Neutrophil (primary cell): ENCODE measurements at regions not wholly inside any gene's neighbourhood (a gene's known extent, or its start where the extent isn't known, plus 50 kb on each side); places are given as distances from the start of the nearest gene placed in this dataset.

Experiments
- H3K27ac ChIP-seq: fragments of 200-600 bp; sonication (generic); 2 replicates; pipeline ENCODE4 v1.5.1; 2016; ENCODE audit warnings: mild to moderate bottlenecking, moderate library complexity
- H3K27me3 ChIP-seq: fragments of 200-600 bp; sonication (generic); 2 replicates; pipeline ENCODE4 v1.6.0; 2016; ENCODE audit warnings: mild to moderate bottlenecking
- H3K36me3 ChIP-seq: fragments of 200-600 bp; sonication (generic); 2 replicates; pipeline ENCODE4 v1.5.1; 2017
- H3K4me1 ChIP-seq, 2 experiments: fragments of 200-600 bp in 1 of 2; sonication (generic) in 1 of 2; 1 replicate in 1 of 2; 2 replicates in 1 of 2; pipeline versions ENCODE4 v1.5.1 to v1.6.1; 2013 to 2016; ENCODE audit warnings: low read depth in 1 of 2, low read length in 1 of 2, mild to moderate bottlenecking in 1 of 2, moderate library complexity in 1 of 2; ENCODE audit not compliant: control insufficient read depth in 1 of 2, insufficient read depth in 1 of 2
- H3K4me3 ChIP-seq, 2 experiments: fragments of 200-600 bp in 1 of 2; sonication (generic) in 1 of 2; 1 replicate in 1 of 2; 2 replicates in 1 of 2; pipeline ENCODE4 v1.5.1; 2013 to 2016; ENCODE audit warnings: low read depth in 1 of 2, low read length in 1 of 2, mild to moderate bottlenecking in 1 of 2, moderate library complexity in 1 of 2
- H3K9me3 ChIP-seq: fragments of 200-600 bp; sonication (generic); 2 replicates; pipeline ENCODE4 v1.5.1; 2016
- TF ChIP-seq, protein P1 (sequence below): fragments of 200-600 bp; sonication (generic); IDR thresholded peaks from 2 replicates; pipeline ENCODE4 v1.5.1; 2016; ENCODE audit warnings: antibody characterized with exemption

DNA sequence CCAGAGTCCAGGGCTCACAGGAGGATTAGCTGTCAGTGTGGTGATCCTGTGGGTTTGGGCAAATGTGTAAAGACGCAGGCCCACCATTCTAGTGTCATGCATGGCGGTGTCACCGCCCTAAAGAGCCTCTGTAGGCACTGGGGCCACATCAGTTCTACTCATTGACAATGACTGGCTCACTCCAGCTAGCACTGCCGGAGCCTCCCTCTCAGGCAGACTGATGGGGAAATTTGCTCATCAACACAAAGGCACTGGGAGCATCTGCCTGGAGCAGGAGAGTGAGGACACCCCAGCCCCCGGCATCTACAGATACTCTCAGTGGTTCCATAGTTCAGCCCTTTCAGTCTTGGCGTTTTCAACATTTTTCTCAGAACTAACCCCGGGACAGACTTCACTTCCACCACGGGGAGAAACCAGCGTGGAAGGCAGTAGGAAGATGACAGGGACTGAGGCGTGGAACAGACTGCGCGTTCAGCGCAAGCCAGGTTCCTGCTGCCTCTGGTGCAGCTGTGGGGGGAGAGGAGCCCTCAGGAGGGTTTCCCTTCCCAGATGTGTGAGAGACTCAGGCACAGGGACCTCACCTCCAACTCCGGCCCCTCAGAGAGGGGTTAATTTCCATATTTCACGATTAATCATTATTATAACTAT, 256.6 kb downstream of the RBFOX3 start:
- peaks cover 5% of the 10 kb centered on the region for H3K27me3 ChIP-seq
- H3K27ac ChIP-seq = no peak overlapping the region
- H3K4me3 ChIP-seq = no peak overlapping the region
- H3K36me3 ChIP-seq = no peaks in the 10 kb centered on the region
- no peaks in the 10 kb centered on the region for H3K4me1 ChIP-seq
- H3K9me3 ChIP-seq = no peaks in the 10 kb centered on the region
- TF ChIP-seq, protein P1, sequence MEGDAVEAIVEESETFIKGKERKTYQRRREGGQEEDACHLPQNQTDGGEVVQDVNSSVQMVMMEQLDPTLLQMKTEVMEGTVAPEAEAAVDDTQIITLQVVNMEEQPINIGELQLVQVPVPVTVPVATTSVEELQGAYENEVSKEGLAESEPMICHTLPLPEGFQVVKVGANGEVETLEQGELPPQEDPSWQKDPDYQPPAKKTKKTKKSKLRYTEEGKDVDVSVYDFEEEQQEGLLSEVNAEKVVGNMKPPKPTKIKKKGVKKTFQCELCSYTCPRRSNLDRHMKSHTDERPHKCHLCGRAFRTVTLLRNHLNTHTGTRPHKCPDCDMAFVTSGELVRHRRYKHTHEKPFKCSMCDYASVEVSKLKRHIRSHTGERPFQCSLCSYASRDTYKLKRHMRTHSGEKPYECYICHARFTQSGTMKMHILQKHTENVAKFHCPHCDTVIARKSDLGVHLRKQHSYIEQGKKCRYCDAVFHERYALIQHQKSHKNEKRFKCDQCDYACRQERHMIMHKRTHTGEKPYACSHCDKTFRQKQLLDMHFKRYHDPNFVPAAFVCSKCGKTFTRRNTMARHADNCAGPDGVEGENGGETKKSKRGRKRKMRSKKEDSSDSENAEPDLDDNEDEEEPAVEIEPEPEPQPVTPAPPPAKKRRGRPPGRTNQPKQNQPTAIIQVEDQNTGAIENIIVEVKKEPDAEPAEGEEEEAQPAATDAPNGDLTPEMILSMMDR = no peak

DNA sequence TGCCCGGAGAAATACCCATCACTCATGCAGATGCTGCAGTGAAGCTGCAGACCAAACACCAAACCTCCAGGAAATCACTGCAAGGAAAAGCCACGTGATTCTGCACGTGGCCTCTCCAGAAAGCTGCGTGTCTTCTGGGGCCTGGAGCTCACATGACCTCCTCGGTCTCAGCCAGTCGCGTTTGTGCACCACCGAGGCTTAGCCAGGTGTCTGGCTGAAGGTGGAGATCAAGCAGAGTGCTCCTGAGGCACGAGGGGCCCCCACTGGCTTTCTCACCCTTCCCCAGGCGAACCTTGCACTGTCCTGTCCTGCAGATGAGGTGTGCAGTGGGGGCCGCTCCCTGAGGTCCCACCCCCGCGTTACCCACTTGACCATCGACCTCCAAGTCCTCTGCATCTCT, 257.3 kb downstream of the RBFOX3 start:
- Histone ChIP-seq H3K9me3 (no peaks in the 10 kb centered on the region), H3K36me3 (no peaks in the 10 kb centered on the region), H3K4me3 (no peak overlapping the region), H3K4me1 (no peaks in the 10 kb centered on the region), H3K27ac (no peak overlapping the region), H3K27me3 (peaks cover 5% of the 10 kb centered on the region)
- TF ChIP-seq, protein P1 = no peak

DNA sequence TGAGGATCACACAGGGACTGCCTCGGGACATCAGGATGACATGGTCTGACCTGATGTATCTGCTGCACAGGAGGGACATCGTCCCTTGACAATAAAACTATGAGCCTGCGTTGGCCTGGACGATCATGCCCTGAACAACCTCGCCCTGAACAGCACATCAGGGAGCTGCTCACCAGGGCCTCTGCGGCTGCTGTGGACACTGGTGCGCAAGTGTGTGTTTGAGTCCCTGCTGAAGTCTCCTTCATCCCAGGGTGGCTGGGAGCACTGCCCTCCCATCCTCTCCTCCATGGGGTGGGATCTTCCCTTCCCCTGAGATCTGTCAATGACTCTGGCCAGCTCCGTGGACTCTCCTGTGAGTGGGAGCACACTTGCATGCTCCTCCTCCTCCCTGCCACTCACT, 257.8 kb downstream of the RBFOX3 start:
- no peak overlapping the region for H3K4me3 ChIP-seq
- TF ChIP-seq, protein P1 = no peak
- H3K27ac ChIP-seq = no peak overlapping the region
- no peaks in the 10 kb centered on the region for H3K9me3 ChIP-seq
- H3K4me1 ChIP-seq = no peaks in the 10 kb centered on the region
- H3K36me3 ChIP-seq = no peaks in the 10 kb centered on the region
- peaks cover 7% of the 10 kb centered on the region for H3K27me3 ChIP-seq

DNA sequence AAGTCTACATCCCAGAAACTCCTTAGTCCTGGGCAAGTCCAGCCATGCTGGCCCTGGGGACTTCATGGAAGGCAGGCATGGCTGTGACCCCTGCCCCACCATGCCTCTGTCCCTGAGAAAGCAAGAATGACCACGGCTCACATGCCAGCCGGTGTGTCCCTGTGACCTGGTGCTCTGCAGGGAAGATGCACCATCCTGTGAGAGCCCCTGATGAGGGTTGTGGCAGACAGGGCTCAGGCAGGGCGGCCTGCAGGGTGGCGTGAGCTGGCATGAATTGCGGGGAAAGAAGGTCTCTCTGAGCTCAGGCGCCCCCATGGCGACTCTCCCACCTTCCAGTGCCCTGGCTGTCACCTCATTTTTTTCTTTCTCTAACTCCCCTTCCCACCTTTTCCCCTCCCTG, 260.3 kb downstream of the RBFOX3 start:
- Histone ChIP-seq H3K27ac (no peak overlapping the region), H3K27me3 (peaks cover 24% of the 10 kb centered on the region), H3K9me3 (no peaks in the 10 kb centered on the region), H3K4me3 (no peak overlapping the region), H3K36me3 (no peaks in the 10 kb centered on the region), H3K4me1 (no peaks in the 10 kb centered on the region)
- TF ChIP-seq, protein P1 = no peak

DNA sequence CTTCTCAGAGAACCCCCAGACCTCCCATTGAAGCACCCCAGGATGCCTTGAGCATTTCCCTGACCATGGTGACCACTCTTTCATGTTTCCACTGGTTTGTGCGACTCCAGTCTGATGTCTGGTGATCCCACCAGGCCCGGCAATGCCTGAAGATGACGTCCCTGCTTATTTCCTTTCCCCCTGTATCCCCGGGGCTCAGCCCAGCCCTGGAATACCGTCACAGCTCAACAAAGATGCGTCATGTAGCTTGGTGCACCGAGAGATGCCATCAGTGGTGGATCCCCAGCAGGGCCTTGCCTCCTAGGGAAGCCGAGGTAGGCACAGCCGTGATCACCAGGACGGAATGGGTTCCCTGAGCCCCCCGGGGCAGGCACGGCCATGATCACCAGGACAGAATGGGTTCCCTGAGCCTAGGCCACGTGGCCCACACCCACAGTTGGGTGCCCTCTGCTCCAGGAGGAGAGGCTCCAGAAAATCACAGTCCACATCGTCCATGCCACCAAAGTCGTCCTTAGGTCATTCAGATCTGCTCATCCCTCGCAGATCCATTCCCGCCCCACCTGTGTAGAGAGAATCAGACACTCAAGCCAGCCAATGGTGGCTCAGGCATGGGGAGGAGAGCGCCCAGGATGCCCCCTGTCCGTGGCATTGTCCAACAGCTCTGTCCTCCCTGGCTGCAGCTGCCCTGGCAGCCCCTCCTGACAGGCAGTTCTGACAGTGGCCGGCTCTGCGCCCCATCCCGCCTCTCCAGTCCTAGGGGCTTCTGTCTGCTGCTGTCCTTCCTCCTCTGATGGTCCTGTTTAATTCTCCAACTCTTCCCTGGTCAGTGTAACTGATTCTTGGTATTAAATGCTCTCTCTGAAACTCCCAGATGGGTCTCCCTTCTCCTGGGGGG, 261.1 kb downstream of the RBFOX3 start:
- no peak overlapping the region for H3K4me3 ChIP-seq
- peaks cover 29% of the 10 kb centered on the region for H3K27me3 ChIP-seq
- TF ChIP-seq, protein P1 = no peak
- no peaks in the 10 kb centered on the region for H3K9me3 ChIP-seq
- H3K27ac ChIP-seq = no peak overlapping the region
- H3K4me1 ChIP-seq = no peaks in the 10 kb centered on the region
- H3K36me3 ChIP-seq = no peaks in the 10 kb centered on the region
